MCF 10A (cell line): ENCODE measurements at regions not wholly inside any gene's neighbourhood (a gene's known extent, or its start where the extent isn't known, plus 50 kb on each side); places are given as distances from the start of the nearest gene placed in this dataset.

Source experiments
- BruUV-seq: library from RNA; stranded (reverse); fragments of 400-500 nt; replicated peaks from 2 replicates; lab custom pipeline; 2021; lab: Mats Ljungman, UMichigan
- CTCF ChIA-PET: fragments of 300-600 bp; sonication (Branson Sonifier 250); formaldehyde crosslinking; extraction: SDS; loops from one replicate; lab custom pipeline; 2021; ENCODE audit warnings: antibody characterized with exemption, inconsistent platforms; lab: Yijun Ruan, JAX
- POLR2A ChIA-PET: fragments of 300-600, 350-650 bp; sonication (Branson Sonifier 250); formaldehyde crosslinking; extraction: SDS; loops from one replicate; lab custom pipeline; 2020; ENCODE audit warnings: antibody characterized with exemption, inconsistent platforms; lab: Yijun Ruan, JAX
- DNase-seq: peaks from one replicate; pipeline ENCODE4 v3.0.0-alpha.2; 2018; ENCODE audit not compliant: unreplicated experiment
- H3K27ac Mint-ChIP-seq: one replicate; pipeline ENCODE4 v1.8.0; 2022; ENCODE audit warnings: mild to moderate bottlenecking, low read depth, mixed read lengths; ENCODE audit not compliant: unreplicated experiment
- H3K27me3 Mint-ChIP-seq: one replicate; pipeline ENCODE4 v1.8.0; 2022; ENCODE audit warnings: mixed read lengths; ENCODE audit not compliant: insufficient read depth, unreplicated experiment
- H3K36me3 Mint-ChIP-seq: one replicate; pipeline ENCODE4 v1.8.0; 2022; ENCODE audit warnings: mild to moderate bottlenecking, moderate library complexity, mixed read lengths; ENCODE audit not compliant: insufficient read depth, unreplicated experiment
- H3K4me1 Mint-ChIP-seq: one replicate; pipeline ENCODE4 v1.8.0; 2022; ENCODE audit warnings: mixed read lengths; ENCODE audit not compliant: insufficient read depth, unreplicated experiment
- H3K4me3 Mint-ChIP-seq: one replicate; pipeline ENCODE4 v1.8.0; 2022; ENCODE audit warnings: mild to moderate bottlenecking, moderate library complexity, mixed read lengths; ENCODE audit not compliant: unreplicated experiment
- H3K9me3 Mint-ChIP-seq: one replicate; pipeline ENCODE4 v1.8.0; 2022; ENCODE audit warnings: mixed read lengths; ENCODE audit not compliant: unreplicated experiment
- CTCF ChIP-seq: fragments of 200-600 bp; IDR thresholded peaks from one replicate; pipeline ENCODE4 v1.8.0; 2022; ENCODE audit warnings: antibody characterized with exemption, mild to moderate bottlenecking; ENCODE audit not compliant: unreplicated experiment
- intact Hi-C: fragments of 100-400 bp; cut with micrococcal nuclease; formaldehyde crosslinking; loops from 2 replicates; pipeline ENCODE4 v1.14.1; 2022

DNA sequence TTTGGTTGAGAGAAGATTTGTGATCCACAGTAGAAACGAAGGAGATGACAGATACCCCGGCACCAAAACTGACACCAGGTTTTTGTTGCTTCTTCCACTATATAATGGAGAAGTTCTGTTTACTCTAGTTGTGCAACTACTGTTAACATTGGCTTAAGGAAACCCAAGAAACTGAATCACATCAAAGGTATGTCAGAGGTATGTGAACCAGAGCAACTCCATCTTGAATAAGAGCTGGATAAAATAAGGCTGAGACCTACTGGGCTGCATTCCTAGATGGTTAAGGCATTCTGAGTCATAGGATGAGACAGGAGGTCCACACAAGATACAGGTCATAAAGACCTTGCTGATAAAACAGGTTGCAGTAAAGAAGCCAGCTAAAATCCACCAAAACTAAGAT, 173.7 kb upstream of the CAMK1G start:
- peaks cover 53% of the 10 kb centered on the region for H3K4me1 Mint-ChIP-seq
- H3K4me3 Mint-ChIP-seq: no peak overlapping the region
- no peaks in the 10 kb centered on the region for H3K36me3 Mint-ChIP-seq
- DNase-seq: peak; percentile 61
- no peak for TF ChIP-seq CTCF
- ChIA-PET CTCF (interaction anchor here (0.6 to 17.4 kb wide), 5 partner anchors 11 to 1045 kb away, joined by 3 to 368 read pairs (median 4); no protein-coding TSS in a partner anchor), POLR2A (interaction anchor here (20.2 to 38.6 kb wide), 3 partner anchors 14 to 39 kb away, joined by 596 to 6956 read pairs (median 2930); no protein-coding TSS in a partner anchor)
- peak overlapping the region; percentile 89 for H3K27ac Mint-ChIP-seq
- BruUV-seq: no TSS peak
- intact Hi-C loops: loop anchor here (10.0 kb wide), 1 partner anchor 245 kb away; the partner anchor contains the start of gene LAMB3
- no peaks in the 10 kb centered on the region for H3K27me3 Mint-ChIP-seq
- H3K9me3 Mint-ChIP-seq: no peaks in the 10 kb centered on the region

DNA sequence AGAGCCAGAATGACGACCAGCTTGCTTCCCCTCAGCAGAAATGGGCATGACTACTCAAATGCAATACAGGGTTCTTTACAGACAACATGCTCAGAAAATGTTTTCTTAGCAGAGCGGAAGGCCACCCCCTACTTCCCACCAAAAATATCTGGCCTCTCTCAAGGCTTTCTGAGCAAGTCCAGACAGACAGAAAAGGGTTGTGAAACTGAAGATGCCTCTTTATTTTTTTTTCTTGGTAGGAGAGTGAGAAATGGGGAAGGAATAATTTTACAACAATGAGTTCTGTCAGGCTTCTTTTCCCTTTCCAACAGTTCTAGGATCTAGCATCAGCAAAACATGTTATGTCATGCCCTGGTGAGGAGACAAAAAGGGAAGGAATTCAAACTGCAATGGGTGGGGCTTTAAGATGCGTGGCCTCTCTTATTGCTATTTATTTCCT, 172.0 kb upstream of the CAMK1G start:
- H3K36me3 Mint-ChIP-seq: no peaks in the 10 kb centered on the region
- intact Hi-C loops: loop anchor here (1.0 kb wide), 1 partner anchor 19 kb away; no protein-coding TSS in a partner anchor
- CTCF ChIA-PET: interaction anchor here (0.7 to 17.4 kb wide), 16 partner anchors 13 to 1167 kb away, joined by 3 to 368 read pairs (median 6); partner anchors contain the start of gene PLXNA2

GRCh38 chr1:209412036-209412435, 171.5 kb upstream of the CAMK1G start:
- Mint-ChIP-seq H3K36me3 (no peaks in the 10 kb centered on the region), H3K27me3 (no peaks in the 10 kb centered on the region), H3K4me3 (peak overlapping the region; percentile 44), H3K27ac (peak overlapping the region; percentile 89), H3K9me3 (no peaks in the 10 kb centered on the region), H3K4me1 (peaks cover 75% of the 10 kb centered on the region)
- ChIA-PET POLR2A (interaction anchor here (0.7 to 38.6 kb wide), 14 partner anchors 9 to 1510 kb away, joined by 3 to 6956 read pairs (median 6); no protein-coding TSS in a partner anchor), CTCF (interaction anchor here (0.6 to 17.4 kb wide), 17 partner anchors 13 to 1167 kb away, joined by 3 to 368 read pairs (median 6); partner anchors contain the start of gene PLXNA2)
- intact Hi-C loops: no loop called here
- BruUV-seq: TSS peak; percentile 78
- peak; percentile 89 for DNase-seq
- TF ChIP-seq CTCF: no peak

More for the DNA sequence above, 172.0 kb upstream of the CAMK1G start:
- DNase-seq: peak; percentile 99
- BruUV-seq: TSS peak; percentile 49
- no peaks in the 10 kb centered on the region for H3K27me3 Mint-ChIP-seq
- peak overlapping the region; percentile 44 for H3K4me3 Mint-ChIP-seq
- peaks cover 70% of the 10 kb centered on the region for H3K4me1 Mint-ChIP-seq
- TF ChIP-seq CTCF: no peak
- H3K27ac Mint-ChIP-seq: peak overlapping the region; percentile 89
- POLR2A ChIA-PET: interaction anchor here (0.8 to 38.6 kb wide), 14 partner anchors 8 to 405 kb away, joined by 3 to 6956 read pairs (median 4); no protein-coding TSS in a partner anchor
- H3K9me3 Mint-ChIP-seq: no peaks in the 10 kb centered on the region

GRCh38 chr1:209412566-209412965, 170.9 kb upstream of the CAMK1G start:
- DNase-seq: no peak
- CTCF ChIA-PET: interaction anchor here (0.6 to 17.4 kb wide), 14 partner anchors 14 to 1168 kb away, joined by 3 to 368 read pairs (median 6); partner anchors contain the start of gene PLXNA2
- no peak for TF ChIP-seq CTCF

More at GRCh38 chr1:209412566-209412965, 170.9 kb upstream of the CAMK1G start:
- H3K36me3 Mint-ChIP-seq: no peaks in the 10 kb centered on the region
- no TSS peak for BruUV-seq
- POLR2A ChIA-PET: interaction anchor here (0.7 to 38.6 kb wide), 14 partner anchors 9 to 1511 kb away, joined by 3 to 6956 read pairs (median 6); no protein-coding TSS in a partner anchor
- peaks cover 80% of the 10 kb centered on the region for H3K4me1 Mint-ChIP-seq
- peak overlapping the region; percentile 89 for H3K27ac Mint-ChIP-seq
- no peaks in the 10 kb centered on the region for H3K9me3 Mint-ChIP-seq
- no peaks in the 10 kb centered on the region for H3K27me3 Mint-ChIP-seq
- peak overlapping the region; percentile 42 for H3K4me3 Mint-ChIP-seq
- intact Hi-C loops: no loop called here
